ENCODE measurements at regions not wholly inside any gene's neighbourhood (a gene's known extent, or its start where the extent isn't known, plus 50 kb on each side); places are given as distances from the start of the nearest gene placed in this dataset.

GRCh38 chr3:110974902-110975301 is 96.7 kb upstream of the NECTIN3 start:
- H2AFZ ChIP-seq (ENCODE audit: low read depth, low read length) = no peak overlapping the region
- TF ChIP-seq POLR2AphosphoS5 (IDR thresholded peaks at IDR 0.05) (no peak), MXI1 (conservative IDR thresholded peaks at IDR 0.05; ENCODE audit: poor library complexity, severe bottlenecking) (no peak)
- no peaks in the 10 kb centered on the region for H3K27me3 ChIP-seq (ENCODE audit: insufficient read depth, low read depth, low read length)
- H3K79me2 ChIP-seq (replicated peaks; ENCODE audit: insufficient read depth, low read length) = no peaks in the 10 kb centered on the region
- H3K9ac ChIP-seq (ENCODE audit: low read length) = no peak overlapping the region
- no peak overlapping the region for H3K4me2 ChIP-seq (ENCODE audit: low read length)
- H3K9me3 ChIP-seq (ENCODE audit: low read length) = no peaks in the 10 kb centered on the region
- no peaks in the 10 kb centered on the region for H3F3A ChIP-seq (ENCODE audit: insufficient read depth, low read length, poor library complexity, severe bottlenecking)
- no peaks in the 10 kb centered on the region for H3K9me2 ChIP-seq (ENCODE audit: insufficient read depth, low read length)
- H3K27ac ChIP-seq (ENCODE audit: low read length) = no peak overlapping the region
- H3K36me3 ChIP-seq (ENCODE audit: insufficient read depth, low read length) = no peaks in the 10 kb centered on the region
- H3K4me3 ChIP-seq (ENCODE audit: low read length) = no peak overlapping the region
- H4K20me1 ChIP-seq (ENCODE audit: insufficient read depth) = no peaks in the 10 kb centered on the region

- Histone ChIP-seq H3K9me3 (ENCODE audit: low read length) (no peaks in the 10 kb centered on the region), H3K79me2 (replicated peaks; ENCODE audit: insufficient read depth, low read length) (no peaks in the 10 kb centered on the region), H4K20me1 (ENCODE audit: insufficient read depth) (no peaks in the 10 kb centered on the region), H3K4me2 (ENCODE audit: low read length) (no peak overlapping the region), H3K27ac (ENCODE audit: low read length) (no peak overlapping the region), H3K9ac (ENCODE audit: low read length) (no peak overlapping the region), H3K27me3 (ENCODE audit: insufficient read depth, low read depth, low read length) (no peaks in the 10 kb centered on the region), H3K9me2 (ENCODE audit: insufficient read depth, low read length) (no peaks in the 10 kb centered on the region), H3K4me3 (ENCODE audit: low read length) (no peak overlapping the region), H2AFZ (ENCODE audit: low read depth, low read length) (no peak overlapping the region), H3F3A (ENCODE audit: insufficient read depth, low read length, poor library complexity, severe bottlenecking) (no peaks in the 10 kb centered on the region), H3K36me3 (ENCODE audit: insufficient read depth, low read length) (no peaks in the 10 kb centered on the region)
- TF ChIP-seq TAF1 (IDR thresholded peaks at IDR 0.05; ENCODE audit: low read depth) (no peak), MXI1 (conservative IDR thresholded peaks at IDR 0.05; ENCODE audit: poor library complexity, severe bottlenecking) (no peak), CTCF (IDR thresholded peaks at IDR 0.05; ENCODE audit: poor library complexity, severe bottlenecking) (no peak), EZH2 (IDR thresholded peaks at IDR 0.05; ENCODE audit: borderline replicate concordance, insufficient read depth, low read length, poor library complexity, severe bottlenecking) (no peak), POLR2AphosphoS5 (IDR thresholded peaks at IDR 0.05) (no peak), REST (IDR thresholded peaks at IDR 0.05; ENCODE audit: borderline replicate concordance) (no peak), EP300 (conservative IDR thresholded peaks at IDR 0.05; ENCODE audit: poor library complexity, severe bottlenecking) (no peak), RAD21 (conservative IDR thresholded peaks at IDR 0.05) (no peak)
Observed at GRCh38 chr3:110984456-110985250, 87.0 kb upstream of the NECTIN3 start.
